HG03565 (cell line): ENCODE measurements at regions not wholly inside any gene's neighbourhood (a gene's known extent, or its start where the extent isn't known, plus 50 kb on each side); places are given as distances from the start of the nearest gene placed in this dataset.

Experiments
- ATAC-seq: cut with Tn5 transposase; IDR thresholded peaks from one replicate; pipeline ENCODE4 v1.9.1; 2021; ENCODE audit warnings: mild to moderate bottlenecking, moderate library complexity; ENCODE audit not compliant: unreplicated experiment

DNA sequence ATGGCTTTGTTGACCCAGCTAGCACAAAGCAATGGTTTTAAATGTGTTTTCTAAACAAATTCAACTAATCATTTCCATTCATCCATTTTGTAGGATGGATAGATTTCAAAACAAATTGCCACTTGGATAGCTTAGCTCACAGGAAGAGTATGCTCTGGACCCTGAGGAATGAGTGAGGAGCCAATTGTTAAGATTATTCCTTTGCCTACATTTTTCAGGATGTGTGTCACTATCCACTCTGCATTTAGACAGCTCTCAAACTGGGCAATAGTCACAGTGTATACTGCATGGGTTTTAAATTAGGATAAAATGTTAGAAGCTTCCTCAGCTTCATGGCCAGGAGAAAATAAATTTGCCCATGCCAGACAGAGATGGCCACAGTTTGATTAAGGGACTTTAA is 605.6 kb upstream of the TEX47 start:
- no peak for ATAC-seq

DNA sequence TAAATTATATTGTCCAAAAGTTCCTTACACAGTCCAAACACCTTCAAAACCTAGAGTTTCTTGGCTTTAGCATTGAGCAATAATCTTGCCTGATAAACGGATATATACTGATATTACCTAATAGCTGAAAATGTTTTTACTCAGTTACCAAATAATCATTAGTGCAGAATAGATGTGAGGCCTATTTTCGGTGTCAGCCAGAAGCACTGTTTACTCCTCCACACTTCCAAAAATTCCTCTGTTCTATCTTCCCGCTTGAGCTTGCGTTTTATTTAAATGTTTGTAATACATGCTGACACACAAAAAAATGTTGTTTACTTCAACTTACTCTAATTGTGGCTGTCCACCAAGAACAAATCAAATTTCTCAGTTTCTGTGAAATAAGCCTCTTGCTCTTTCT is 606.2 kb upstream of the TEX47 start:
- no peak for ATAC-seq

DNA sequence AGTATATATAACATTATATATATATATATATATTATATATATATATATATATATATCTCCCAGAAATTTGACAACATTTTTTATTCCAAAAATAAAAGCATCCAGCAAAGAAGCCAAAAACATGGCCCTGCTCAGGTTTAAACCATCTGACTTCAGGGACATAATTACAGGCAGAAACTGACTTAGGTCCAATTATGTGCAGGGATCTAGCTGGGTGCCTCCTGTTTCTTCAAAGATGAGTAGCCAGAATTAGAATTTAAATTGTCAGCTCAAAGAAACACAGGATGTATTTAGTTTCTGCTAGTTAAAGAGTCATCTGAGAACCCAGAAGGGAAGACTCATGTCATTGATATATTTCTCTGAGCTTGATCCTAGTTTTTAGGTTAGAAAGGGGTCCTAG is 656.4 kb upstream of the TEX47 start:
- no peak for ATAC-seq

DNA sequence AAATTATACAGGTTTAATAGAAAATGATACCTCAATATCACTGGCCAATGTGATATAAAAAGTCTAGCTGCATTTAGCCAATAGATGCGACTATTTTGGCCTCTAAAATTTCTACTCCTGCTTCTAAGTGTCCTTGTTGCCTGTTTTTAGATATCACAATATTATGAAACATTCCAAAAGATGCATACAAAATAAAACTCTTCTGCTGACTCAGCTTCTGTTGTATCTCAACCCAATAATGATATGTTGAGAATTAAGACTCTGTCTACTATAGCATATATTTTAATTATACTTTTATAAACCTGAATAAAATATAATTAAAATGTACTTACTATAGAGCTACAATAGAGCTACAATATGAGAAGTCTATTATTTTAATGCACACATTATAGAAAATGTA is 661.0 kb upstream of the TEX47 start:
- ATAC-seq, result no peak

DNA sequence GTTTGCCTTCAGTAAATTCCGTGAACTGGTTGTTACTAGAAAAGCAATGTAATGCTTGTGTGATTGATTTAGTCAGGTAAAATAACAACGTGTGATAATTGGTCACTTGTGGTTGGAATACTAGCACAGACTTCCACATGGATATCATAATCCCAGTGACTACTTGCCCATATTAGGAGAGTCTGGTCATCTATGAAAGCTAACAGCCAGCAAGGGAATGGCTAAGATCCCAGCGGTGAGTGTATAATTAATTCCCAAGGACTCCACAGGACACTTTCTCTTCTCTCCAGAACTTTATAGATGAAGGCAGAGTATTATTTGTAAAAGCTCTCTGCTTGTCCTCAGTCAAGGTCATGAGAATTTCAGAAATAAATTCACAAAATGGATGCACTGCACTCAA is 662.6 kb upstream of the TEX47 start:
- no peak for ATAC-seq

DNA sequence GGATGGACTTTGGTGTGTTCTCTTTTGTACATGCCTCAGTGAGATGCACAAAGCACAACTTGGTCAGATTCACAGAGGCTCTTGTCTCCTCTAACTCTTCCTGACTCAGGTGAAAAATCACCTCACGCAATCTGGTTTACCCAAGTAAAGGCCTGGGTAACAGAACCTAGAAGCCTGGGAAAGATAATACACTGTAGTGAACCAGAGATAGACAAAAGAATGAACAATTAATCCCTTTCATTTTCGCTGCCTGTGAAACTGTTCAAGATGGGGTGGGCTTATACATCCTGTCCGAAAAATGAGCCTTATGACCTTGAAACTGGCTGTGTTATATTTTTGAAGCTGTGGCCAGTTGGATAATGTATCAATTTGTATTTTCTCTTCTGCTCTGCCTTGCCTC is 678.9 kb upstream of the TEX47 start:
- ATAC-seq, result no peak

DNA sequence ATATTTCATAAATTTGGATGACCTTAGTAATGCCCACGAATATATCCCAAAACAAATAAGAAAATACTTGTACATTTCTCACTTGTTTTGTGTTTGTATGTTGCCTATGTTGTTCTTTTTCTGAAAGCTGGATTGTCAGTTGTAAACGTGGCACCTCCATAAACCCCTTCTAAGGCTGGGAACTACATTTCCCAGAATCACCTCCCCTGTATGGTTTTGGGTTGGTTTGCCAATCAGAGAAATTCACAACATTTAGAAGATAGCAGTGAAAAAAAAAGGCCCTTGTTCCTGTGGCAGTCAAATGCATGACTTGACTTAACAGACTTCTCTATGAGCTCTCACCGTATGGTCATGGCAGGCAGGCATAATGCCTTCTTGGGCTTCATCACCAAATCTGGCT is 676.3 kb upstream of the STEAP1 start:
- no peak for ATAC-seq

DNA sequence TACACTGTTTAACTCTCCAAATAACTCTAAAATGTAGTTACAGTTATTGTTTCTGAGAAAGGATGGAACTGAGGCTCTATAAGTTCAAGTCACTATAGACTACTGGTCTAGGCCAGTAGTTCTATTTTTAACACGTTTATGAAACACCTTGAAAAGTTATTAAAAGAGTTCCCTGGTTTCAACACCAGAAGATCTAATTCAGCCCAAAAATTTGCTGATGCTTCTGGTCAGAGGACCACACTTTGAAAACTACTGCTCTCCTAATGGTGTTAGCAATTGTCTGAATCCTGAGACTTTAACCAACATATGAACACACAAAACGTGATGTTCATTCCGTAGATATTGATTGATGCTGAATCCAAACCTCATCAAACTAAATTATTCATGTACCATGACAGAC is 658.6 kb upstream of the STEAP1 start:
- ATAC-seq, result no peak

DNA sequence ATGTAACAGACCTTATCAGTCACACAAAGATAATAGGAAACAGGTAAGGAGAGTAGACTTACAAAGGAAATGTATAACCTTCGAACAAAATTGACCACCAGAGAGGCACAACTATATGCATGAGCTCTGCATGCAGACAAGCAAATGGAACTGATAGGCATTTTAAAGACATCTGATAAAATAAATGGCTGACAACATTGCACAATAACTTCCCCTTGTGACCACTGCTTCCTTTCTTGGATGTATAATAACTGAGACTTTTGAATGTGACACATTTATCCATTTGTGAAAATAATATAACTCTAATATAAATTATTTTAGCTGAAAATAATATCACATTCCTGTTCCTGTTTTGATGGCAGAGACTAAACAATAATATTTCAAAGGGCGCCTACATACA is 654.2 kb upstream of the STEAP1 start:
- ATAC-seq, result no peak

DNA sequence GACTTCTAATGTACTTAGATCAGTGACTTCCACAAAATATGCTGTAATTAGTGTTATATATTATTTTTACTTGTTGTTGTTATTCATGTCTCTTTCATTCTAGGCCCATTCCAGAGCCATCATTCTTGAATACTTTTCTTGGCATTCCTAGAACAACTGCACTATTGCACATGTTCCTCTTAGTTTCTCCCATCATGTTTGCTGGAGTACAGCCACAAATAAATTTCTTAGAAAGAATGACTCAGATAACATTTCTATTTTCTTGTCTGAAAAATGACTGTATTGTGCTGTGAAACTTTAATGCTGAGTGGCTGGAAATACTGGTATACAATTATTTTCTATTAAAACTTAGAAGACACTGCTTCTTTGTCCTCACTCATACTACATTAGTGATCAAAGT is 651.0 kb upstream of the STEAP1 start:
- no peak for ATAC-seq

DNA sequence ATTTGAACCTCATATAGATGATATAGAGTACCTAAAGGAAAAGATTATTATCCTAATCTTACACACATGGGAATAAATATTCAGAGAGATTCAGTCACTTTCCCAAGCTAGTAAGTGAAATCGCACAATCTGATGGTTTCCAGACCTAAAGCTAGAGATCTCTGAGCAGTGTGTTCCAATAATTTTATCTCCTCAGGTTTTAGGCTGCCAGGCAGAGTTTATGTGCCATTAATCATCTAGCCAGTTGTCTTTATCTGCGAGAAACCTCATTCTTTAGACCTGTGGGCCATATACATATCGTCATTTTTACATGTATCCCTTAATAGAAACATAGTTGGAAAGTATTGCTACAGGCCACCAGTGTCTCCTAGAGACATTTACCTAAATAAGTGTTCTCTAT is 647.2 kb upstream of the STEAP1 start:
- ATAC-seq, result no peak

DNA sequence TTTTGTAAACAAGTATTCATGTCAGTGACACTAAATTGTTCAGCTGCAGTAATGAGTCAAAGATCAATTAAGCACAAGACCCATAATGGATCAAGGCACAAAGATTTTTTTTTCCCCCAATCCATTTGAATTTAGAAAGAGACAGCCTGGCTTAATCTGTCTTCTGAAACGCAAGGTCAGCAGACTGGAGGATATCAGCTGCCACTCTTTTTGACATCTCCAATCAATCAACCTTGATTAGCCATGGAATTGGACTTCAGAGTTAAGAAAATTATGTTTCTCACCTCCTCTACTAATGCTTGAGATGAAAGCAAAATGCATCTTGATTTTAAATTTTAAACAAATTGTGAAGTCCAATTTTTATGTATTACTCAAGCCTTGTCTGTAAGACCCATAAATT is 642.4 kb upstream of the STEAP1 start:
- no peak for ATAC-seq

DNA sequence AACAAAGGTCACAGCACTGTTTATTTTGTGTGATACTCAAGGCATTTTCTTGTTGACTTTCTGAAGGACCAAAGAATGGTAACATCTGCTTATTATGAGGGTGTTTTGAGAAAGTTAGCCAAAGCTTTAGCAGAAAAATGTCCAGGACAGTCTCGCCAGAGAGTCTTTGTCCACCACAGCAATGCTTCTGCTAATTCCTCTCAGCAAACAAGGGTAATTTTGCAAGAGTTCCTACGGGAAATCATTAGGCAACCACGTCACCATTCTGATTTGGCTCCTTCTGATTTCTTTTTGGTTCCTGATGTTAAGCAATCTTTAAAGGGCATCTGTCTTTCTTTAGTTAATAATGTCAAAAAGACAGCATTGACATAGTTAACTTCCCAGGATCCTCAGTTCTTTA is 639.3 kb upstream of the STEAP1 start:
- no peak for ATAC-seq

DNA sequence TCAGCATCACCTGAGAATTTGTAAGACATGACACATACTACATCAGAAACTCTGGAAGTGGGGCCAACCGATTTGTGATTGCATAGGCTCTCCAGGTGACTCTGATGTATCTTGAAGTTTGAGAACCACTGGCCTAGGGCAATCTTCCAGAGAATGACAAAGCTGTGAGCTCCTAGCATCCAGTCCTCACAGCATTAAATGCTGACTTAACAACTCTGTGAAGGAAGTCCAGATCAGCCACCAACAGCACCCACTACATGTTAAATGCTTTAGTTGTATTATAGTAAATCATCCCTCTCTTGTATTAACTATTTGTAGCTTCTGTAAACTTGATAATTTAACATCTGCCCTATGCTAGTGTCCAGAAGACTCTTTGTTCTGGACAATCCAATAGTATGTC is 636.5 kb upstream of the STEAP1 start:
- ATAC-seq, result no peak

DNA sequence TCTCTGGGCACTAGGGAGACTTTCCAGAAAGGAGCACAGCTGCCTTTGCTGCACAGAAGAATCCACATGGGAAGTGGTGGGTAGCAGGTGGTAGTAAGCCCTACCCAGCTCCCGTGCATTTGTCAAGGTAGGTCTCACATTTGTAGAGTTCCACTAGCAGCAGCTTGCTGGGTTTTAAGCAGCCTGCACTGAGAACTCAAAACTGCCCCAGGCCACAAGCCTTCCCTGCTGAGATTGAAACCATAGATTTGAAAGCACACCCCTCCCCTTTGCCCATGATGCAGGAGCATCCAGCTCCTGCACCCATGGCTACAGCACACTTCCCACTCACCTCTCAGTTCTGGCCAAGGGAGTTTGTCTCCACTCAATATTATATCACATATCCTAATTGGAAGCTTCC is 604.5 kb upstream of the STEAP1 start:
- no peak for ATAC-seq

DNA sequence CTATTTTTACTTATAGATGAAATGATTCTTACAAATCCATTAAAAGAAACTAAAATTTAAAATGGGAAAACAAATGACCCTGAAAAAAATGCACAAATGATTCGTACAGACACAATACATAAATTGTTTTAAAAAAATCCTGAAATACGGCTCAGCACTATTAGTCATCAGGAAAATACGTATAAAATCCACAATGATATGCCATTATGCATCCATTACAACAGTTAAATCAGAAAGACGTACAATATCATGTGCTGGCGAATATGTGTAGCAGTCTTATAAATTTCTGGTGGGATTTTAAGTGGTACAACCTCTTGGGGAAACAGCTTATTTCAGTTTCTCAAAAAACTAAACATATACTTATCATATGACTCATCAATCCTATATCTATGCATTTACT is 600.1 kb upstream of the STEAP1 start:
- ATAC-seq, result no peak

DNA sequence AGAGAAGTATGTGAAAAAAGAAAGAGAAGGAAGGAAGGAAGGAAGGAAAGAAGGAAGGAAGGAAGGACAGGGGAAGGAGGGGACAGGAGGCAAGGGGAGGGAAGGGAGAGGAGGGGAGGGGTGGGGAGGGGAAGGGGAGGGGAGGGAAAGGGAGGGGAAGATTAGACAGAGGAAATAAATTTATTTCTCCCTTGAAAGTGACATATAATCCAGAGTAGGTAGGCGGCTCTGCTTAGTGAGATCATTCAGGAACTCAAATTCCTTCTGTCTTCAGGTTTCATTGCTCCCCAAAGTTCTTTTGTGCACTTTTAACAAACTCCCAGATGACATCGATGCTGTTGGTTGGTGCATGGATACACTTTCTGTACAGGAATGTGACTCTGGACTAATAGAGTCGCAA is 594.7 kb upstream of the STEAP1 start:
- ATAC-seq, result no peak

DNA sequence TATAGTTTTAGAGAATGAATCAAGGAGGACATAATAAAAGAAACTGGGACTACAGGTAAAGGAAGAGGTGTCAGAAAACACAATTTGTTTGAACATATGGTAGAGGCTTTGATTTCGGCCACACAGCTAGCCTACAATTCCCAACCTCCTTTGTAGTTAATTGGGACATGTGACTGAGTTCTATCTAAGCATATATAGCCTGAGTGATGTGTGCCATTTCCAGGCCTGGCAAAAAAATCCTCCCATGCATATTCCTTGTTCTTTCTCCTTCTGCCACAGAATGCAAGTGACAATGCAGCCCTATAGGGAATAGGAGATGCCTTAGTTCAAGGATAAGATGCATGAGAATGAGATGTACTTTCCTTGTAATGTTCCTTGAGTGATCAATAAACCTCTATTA is 590.7 kb upstream of the STEAP1 start:
- ATAC-seq, result no peak

DNA sequence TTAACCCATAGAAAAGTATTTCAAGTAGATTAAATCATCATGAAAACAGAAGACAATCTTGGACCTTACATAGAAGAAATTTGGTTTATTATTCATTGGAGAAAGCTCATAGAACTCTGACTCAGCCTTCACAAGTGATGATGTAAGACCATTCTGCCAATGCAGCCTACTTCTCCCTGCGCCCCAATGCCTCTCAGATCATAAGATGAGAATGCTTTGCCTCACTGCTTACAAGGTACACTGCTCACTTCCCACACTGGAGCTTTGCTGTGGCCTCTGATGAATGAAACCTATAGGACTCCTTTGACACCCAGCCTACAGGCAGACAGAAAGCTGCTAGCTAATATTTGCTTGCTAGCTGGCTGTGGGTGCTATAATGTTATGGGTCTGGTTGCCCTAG is 569.4 kb upstream of the STEAP1 start:
- ATAC-seq, result no peak

DNA sequence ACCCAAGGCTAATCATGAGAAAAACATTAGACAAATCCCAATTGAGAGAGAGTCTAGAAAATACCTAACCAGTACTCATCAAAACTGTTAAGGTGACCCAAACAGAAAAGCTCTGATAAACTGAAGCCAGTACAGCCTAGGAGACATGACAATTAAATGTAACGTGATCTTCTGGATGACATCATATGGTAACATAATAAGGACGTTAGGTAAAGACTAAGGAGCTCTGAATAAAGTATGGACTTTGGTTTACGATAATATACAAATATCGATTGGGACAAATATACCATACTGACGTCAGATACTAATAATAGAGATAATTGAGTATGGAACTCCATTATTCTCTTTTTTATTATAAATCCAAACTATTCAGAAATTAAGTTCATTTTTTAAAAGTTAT is 561.1 kb upstream of the STEAP1 start:
- ATAC-seq, result no peak

DNA sequence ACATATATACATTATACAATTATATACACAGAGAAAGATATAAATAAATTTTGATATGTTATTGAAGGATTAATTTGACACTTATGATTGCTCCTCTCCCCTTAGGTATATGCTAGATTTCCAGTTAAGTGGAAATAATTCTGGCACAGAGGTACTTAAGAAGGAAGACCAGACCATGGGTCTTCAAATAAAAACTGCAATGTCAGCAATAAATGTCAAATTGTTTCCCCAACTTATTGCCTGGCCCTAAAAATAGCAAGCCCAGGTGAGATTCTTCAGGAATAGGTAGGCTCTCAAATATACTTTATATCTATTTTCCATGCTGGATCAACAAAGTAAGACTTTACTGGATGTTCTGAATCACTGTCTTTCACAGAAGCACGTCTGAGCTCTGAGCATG is 551.3 kb upstream of the STEAP1 start:
- ATAC-seq, result no peak

DNA sequence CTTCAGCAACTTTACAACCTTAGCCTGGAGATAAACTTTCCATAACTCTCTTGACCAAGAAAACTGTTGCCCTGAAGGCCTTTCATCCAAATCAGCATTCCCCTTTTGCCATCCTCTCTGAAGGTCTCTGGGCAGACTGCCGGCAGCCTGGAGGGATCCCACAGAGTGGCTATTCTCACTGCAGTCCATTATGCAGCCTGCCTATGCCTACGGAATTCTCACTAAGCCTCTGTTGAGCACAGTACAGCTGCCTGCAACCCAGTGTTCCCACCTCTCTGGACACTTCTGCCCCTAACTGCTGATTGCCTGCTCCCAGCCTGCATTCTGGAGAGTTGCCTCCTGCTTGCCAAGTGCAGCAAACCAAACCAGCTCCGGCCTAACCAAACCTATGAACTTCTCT is 548.9 kb upstream of the STEAP1 start:
- ATAC-seq, result no peak

DNA sequence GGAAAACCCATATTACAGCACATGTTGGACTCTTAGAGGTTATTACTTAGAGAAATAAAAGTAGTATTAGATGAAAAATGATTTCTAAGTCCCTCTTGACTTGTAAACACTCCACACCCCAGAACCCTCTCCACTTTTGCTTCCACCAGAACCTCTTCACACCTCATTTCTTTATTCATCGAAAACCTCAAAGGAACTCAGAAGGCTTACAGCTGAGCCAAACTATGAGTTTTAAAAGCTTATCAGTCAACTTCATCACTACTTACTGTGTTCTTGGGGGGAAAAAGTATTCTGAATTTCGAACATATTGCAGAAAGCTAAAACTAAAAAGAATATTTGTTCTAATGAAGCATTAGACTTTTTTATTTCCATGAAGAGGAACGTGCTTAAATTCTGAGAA is 547.8 kb upstream of the STEAP1 start:
- ATAC-seq, result no peak

DNA sequence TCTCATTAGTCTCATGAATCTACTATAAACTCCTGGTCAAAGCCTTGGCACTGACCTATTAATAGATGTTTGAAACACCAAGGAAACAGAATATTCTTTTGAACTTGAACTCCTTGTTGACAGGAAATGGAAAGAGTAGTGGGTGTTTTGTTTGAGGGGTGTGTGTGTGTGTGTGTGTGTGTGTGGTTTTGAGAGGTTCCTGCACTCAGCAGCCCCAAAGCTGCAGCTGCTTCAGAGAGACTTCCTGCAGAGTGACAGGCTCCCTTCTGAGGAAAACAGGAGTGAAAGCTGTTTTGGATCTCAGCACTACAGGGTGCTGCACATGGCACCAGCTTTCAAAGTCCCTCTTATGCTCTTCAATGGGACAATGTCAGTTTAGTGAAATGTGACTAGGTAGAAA is 546.5 kb upstream of the STEAP1 start:
- ATAC-seq, result no peak
